Lung (tissue), 11 donors: ENCODE measurements at regions not wholly inside any gene's neighbourhood (a gene's known extent, or its start where the extent isn't known, plus 50 kb on each side); places are given as distances from the start of the nearest gene placed in this dataset.

Experiments used
- ATAC-seq: fragments of 200-7000 bp; cut with Tn5 transposase; one replicate; pipeline ENCODE4 v1.9.1; 2020; ENCODE audit warnings: moderate number of reproducible peaks; ENCODE audit not compliant: insufficient read depth, low FRiP score
- DNase-seq, 3 donors: peaks; one replicate each; pipeline ENCODE4 v3.0.0-alpha.2; 2013 to 2017
- H3K27ac ChIP-seq, 2 donors: one replicate each; pipeline ENCODE4 v1.5.1; 2013; ENCODE audit warnings: mild to moderate bottlenecking in 2 of 2, moderate library complexity in 2 of 2, control low read depth in 1 of 2, inconsistent platforms in 1 of 2, low read depth in 1 of 2, low read length in 1 of 2
- H3K27me3 ChIP-seq, 3 donors: one replicate each; pipeline ENCODE4 v1.5.1; 2013; ENCODE audit warnings: low read length in 2 of 3; ENCODE audit not compliant: control insufficient read depth in 3 of 3, insufficient read depth in 3 of 3
- H3K36me3 ChIP-seq, 4 donors: one replicate each; pipeline ENCODE4 v1.5.1; 2013; ENCODE audit warnings: low read length in 4 of 4, mild to moderate bottlenecking in 1 of 4, moderate library complexity in 1 of 4; ENCODE audit not compliant: control insufficient read depth in 4 of 4, insufficient read depth in 4 of 4
- H3K4me1 ChIP-seq, 5 donors: one replicate each; pipeline ENCODE4 v1.5.1; 2013; ENCODE audit warnings: low read length in 5 of 5, mild to moderate bottlenecking in 2 of 5, moderate library complexity in 1 of 5; ENCODE audit not compliant: control insufficient read depth in 5 of 5, insufficient read depth in 5 of 5
- H3K4me3 ChIP-seq: one replicate; pipeline ENCODE4 v1.5.1; 2013; ENCODE audit warnings: mild to moderate bottlenecking, control low read depth, moderate library complexity
- H3K9ac ChIP-seq, 2 donors: one replicate each; pipeline ENCODE4 v1.5.1; 2013; ENCODE audit warnings: low read length in 2 of 2, control low read depth in 1 of 2; ENCODE audit not compliant: insufficient read depth in 1 of 2
- H3K9me3 ChIP-seq, 4 donors: one replicate each; pipeline ENCODE4 v1.5.1; 2013; ENCODE audit warnings: low read length in 3 of 4, mild to moderate bottlenecking in 1 of 4, moderate library complexity in 1 of 4; ENCODE audit not compliant: control insufficient read depth in 4 of 4, insufficient read depth in 3 of 4
- CTCF ChIP-seq: IDR thresholded peaks from 2 replicates; pipeline ENCODE4 v1.5.1; 2012; ENCODE audit warnings: mild to moderate bottlenecking; ENCODE audit errors: control extremely low read depth, extremely low read depth
- WGBS, 2 donors: extraction: QIAGEN DNeasy Blood & Tissue Kit; methylation state at CpG; one replicate each; pipeline ENCODE4 v1.1.7; 2013; 5-methylcytosine and 5-hydroxymethylcytosine counted together
- donor health status: control.
- donor health status: control.
- donor health status: Bipolar disorder and iron deficiency.
- donor health status: healthy.
- donor health status: DM: yes; HTN: yes; CAD: no.

- Histone ChIP-seq H3K27me3 (no peaks in the 10 kb centered on the region), H3K9me3 (no peaks in the 10 kb centered on the region), H3K4me3 (no peak overlapping the region), H3K36me3 (no peaks in the 10 kb centered on the region), H3K9ac (no peak overlapping the region), H3K4me1 (peaks cover 9 to 52% (median 15%) of the 10 kb centered on the region in 5 donors), H3K27ac (no peak overlapping the region)
- WGBS, 2 donors: 74 to 84% methylated on average over 1 of the region's 1 CpG
- DNase-seq (no peak), ATAC-seq (no peak)
- TF ChIP-seq CTCF: no peak
Measured at GRCh38 chr1:232566093-232566492, 63.8 kb downstream of the SIPA1L2 start.

GRCh38 chr1:232562855-232563510, 67.0 kb downstream of the SIPA1L2 start:
- Histone ChIP-seq H3K27ac (no peak overlapping the region), H3K9ac (no peak overlapping the region), H3K36me3 (no peaks in the 10 kb centered on the region), H3K4me1 (peaks cover under 1 to 35% (median 8%) of the 10 kb centered on the region in 5 donors), H3K9me3 (no peaks in the 10 kb centered on the region), H3K27me3 (no peaks in the 10 kb centered on the region), H3K4me3 (no peak overlapping the region)
- WGBS, 2 donors: 89 to 95% methylated on average over 3 of the region's 3 CpGs
- ATAC-seq (no peak), DNase-seq (no peak)
- TF ChIP-seq CTCF: no peak

GRCh38 chr1:232561381-232561780, 68.6 kb downstream of the SIPA1L2 start:
- 80% methylated on average over 2 of the region's 2 CpGs for WGBS, 2 donors
- no peak for TF ChIP-seq CTCF
- DNase-seq (no peak), ATAC-seq (no peak)
- Histone ChIP-seq H3K27ac (no peak overlapping the region), H3K27me3 (no peaks in the 10 kb centered on the region), H3K4me3 (no peak overlapping the region), H3K4me1 (peaks cover 2 to 46% (median 8%) of the 10 kb centered on the region in 5 donors), H3K9me3 (no peaks in the 10 kb centered on the region), H3K36me3 (no peaks in the 10 kb centered on the region), H3K9ac (no peak overlapping the region)

- 84 to 85% methylated on average over 5 of the region's 5 CpGs for WGBS, 2 donors
- H3K4me3 ChIP-seq: no peak overlapping the region
- no peak overlapping the region for H3K9ac ChIP-seq
- no peak for TF ChIP-seq CTCF
- ATAC-seq: no peak
- peaks cover 6 to 47% (median 10%) of the 10 kb centered on the region in 5 donors for H3K4me1 ChIP-seq
- H3K36me3 ChIP-seq: no peaks in the 10 kb centered on the region
- no peaks in the 10 kb centered on the region for H3K9me3 ChIP-seq
- no peak for DNase-seq
- H3K27ac ChIP-seq: no peak overlapping the region
- H3K27me3 ChIP-seq: no peaks in the 10 kb centered on the region
Measured at GRCh38 chr1:232560940-232561339, 69.0 kb downstream of the SIPA1L2 start.
